NT2/D1 (cell line): ENCODE measurements at regions not wholly inside any gene's neighbourhood (a gene's known extent, or its start where the extent isn't known, plus 50 kb on each side); places are given as distances from the start of the nearest gene placed in this dataset.

Source experiments
- DNase-seq: peaks from one replicate; pipeline ENCODE4 v3.0.0-alpha.2; 2011; ENCODE audit warnings: low read depth, low spot score
- H3K27me3 ChIP-seq: 2 replicates; pipeline ENCODE4 v1.6.0; 2011; ENCODE audit warnings: mild to moderate bottlenecking; ENCODE audit not compliant: insufficient read length, insufficient read depth
- H3K36me3 ChIP-seq: 2 replicates; pipeline ENCODE4 v1.6.1; 2011; ENCODE audit warnings: mild to moderate bottlenecking, low read length, mixed read lengths; ENCODE audit not compliant: insufficient read depth, insufficient read length
- H3K4me1 ChIP-seq: 2 replicates; pipeline ENCODE4 v1.5.1; 2011; ENCODE audit not compliant: insufficient read depth, insufficient read length
- H3K4me3 ChIP-seq: 2 replicates; pipeline ENCODE4 v1.5.1; 2011; ENCODE audit warnings: low read depth; ENCODE audit not compliant: insufficient read length
- H3K9ac ChIP-seq: 2 replicates; pipeline ENCODE4 v1.6.0; 2011; ENCODE audit warnings: low read depth; ENCODE audit not compliant: insufficient read length
- H3K9me3 ChIP-seq: 2 replicates; pipeline ENCODE4 v1.5.1; 2011; ENCODE audit warnings: mild to moderate bottlenecking, low read length; ENCODE audit not compliant: insufficient read depth
- SUZ12 ChIP-seq: IDR thresholded peaks from 2 replicates; pipeline ENCODE4 v1.6.1; 2011; ENCODE audit not compliant: insufficient read length, insufficient read depth; ENCODE audit errors: extremely low read depth
- YY1 ChIP-seq: IDR thresholded peaks from 2 replicates; pipeline ENCODE4 v1.6.1; 2011; ENCODE audit not compliant: insufficient read length, insufficient read depth
- ZNF274 ChIP-seq: IDR thresholded peaks from 2 replicates; pipeline ENCODE4 v1.6.1; 2011; ENCODE audit warnings: mild to moderate bottlenecking, low read depth, low read length

GRCh38 chr16:64872101-64872500, 249.8 kb downstream of the CDH11 start:
- H3K4me1 ChIP-seq = no peaks in the 10 kb centered on the region
- H3K9me3 ChIP-seq = no peaks in the 10 kb centered on the region
- H3K9ac ChIP-seq = no peak overlapping the region
- no peak overlapping the region for H3K4me3 ChIP-seq
- no peaks in the 10 kb centered on the region for H3K27me3 ChIP-seq
- no peak for TF ChIP-seq YY1
- TF ChIP-seq SUZ12 = no peak
- TF ChIP-seq ZNF274 = no peak
- no peaks in the 10 kb centered on the region for H3K36me3 ChIP-seq
- no peak for DNase-seq

GRCh38 chr16:64870859-64871258, 251.0 kb downstream of the CDH11 start:
- Histone ChIP-seq H3K36me3 (no peaks in the 10 kb centered on the region), H3K27me3 (no peaks in the 10 kb centered on the region), H3K9ac (no peak overlapping the region), H3K4me3 (no peak overlapping the region), H3K9me3 (no peaks in the 10 kb centered on the region), H3K4me1 (no peaks in the 10 kb centered on the region)
- TF ChIP-seq SUZ12 (no peak), YY1 (no peak), ZNF274 (no peak)
- DNase-seq = no peak

- no peak for DNase-seq
- no peaks in the 10 kb centered on the region for H3K9me3 ChIP-seq
- H3K4me1 ChIP-seq = no peaks in the 10 kb centered on the region
- no peak overlapping the region for H3K9ac ChIP-seq
- TF ChIP-seq ZNF274 = no peak
- H3K4me3 ChIP-seq = no peak overlapping the region
- no peaks in the 10 kb centered on the region for H3K27me3 ChIP-seq
- no peaks in the 10 kb centered on the region for H3K36me3 ChIP-seq
Measured at GRCh38 chr16:64869781-64870180, 252.1 kb downstream of the CDH11 start.

- H3K27me3 ChIP-seq = no peaks in the 10 kb centered on the region
- TF ChIP-seq YY1 = no peak
- TF ChIP-seq SUZ12 = no peak
- no peak for TF ChIP-seq ZNF274
- no peak for DNase-seq
- no peak overlapping the region for H3K4me3 ChIP-seq
- no peak overlapping the region for H3K9ac ChIP-seq
- H3K4me1 ChIP-seq = no peaks in the 10 kb centered on the region
- H3K36me3 ChIP-seq = no peaks in the 10 kb centered on the region
- H3K9me3 ChIP-seq = no peaks in the 10 kb centered on the region
Measured at GRCh38 chr16:64866021-64866420, 255.8 kb downstream of the CDH11 start.

GRCh38 chr16:64865069-64865696, 256.7 kb downstream of the CDH11 start:
- H3K27me3 ChIP-seq = no peaks in the 10 kb centered on the region
- H3K4me1 ChIP-seq = no peaks in the 10 kb centered on the region
- no peaks in the 10 kb centered on the region for H3K9me3 ChIP-seq
- DNase-seq = no peak
- H3K9ac ChIP-seq = no peak overlapping the region
- H3K36me3 ChIP-seq = no peaks in the 10 kb centered on the region
- H3K4me3 ChIP-seq = no peak overlapping the region
- TF ChIP-seq SUZ12 = no peak

GRCh38 chr16:64864232-64864809, 257.5 kb downstream of the CDH11 start:
- no peak for TF ChIP-seq ZNF274
- Histone ChIP-seq H3K9me3 (no peaks in the 10 kb centered on the region), H3K36me3 (no peaks in the 10 kb centered on the region), H3K27me3 (no peaks in the 10 kb centered on the region), H3K9ac (no peak overlapping the region), H3K4me3 (no peak overlapping the region), H3K4me1 (no peaks in the 10 kb centered on the region)
- no peak for DNase-seq

GRCh38 chr16:64858076-64858475, 263.8 kb downstream of the CDH11 start:
- no peaks in the 10 kb centered on the region for H3K4me1 ChIP-seq
- no peak overlapping the region for H3K9ac ChIP-seq
- no peak overlapping the region for H3K4me3 ChIP-seq
- H3K9me3 ChIP-seq = no peaks in the 10 kb centered on the region
- TF ChIP-seq YY1 (no peak), ZNF274 (no peak), SUZ12 (no peak)
- H3K27me3 ChIP-seq = no peaks in the 10 kb centered on the region
- no peak for DNase-seq
- H3K36me3 ChIP-seq = no peaks in the 10 kb centered on the region

GRCh38 chr16:64857411-64857810, 264.5 kb downstream of the CDH11 start:
- Histone ChIP-seq H3K27me3 (no peaks in the 10 kb centered on the region), H3K36me3 (no peaks in the 10 kb centered on the region), H3K4me3 (no peak overlapping the region), H3K4me1 (no peaks in the 10 kb centered on the region), H3K9ac (no peak overlapping the region), H3K9me3 (no peaks in the 10 kb centered on the region)
- no peak for TF ChIP-seq SUZ12
- TF ChIP-seq YY1 = no peak
- no peak for DNase-seq
